ENCODE measurements at regions not wholly inside any gene's neighbourhood (a gene's known extent, or its start where the extent isn't known, plus 50 kb on each side); places are given as distances from the start of the nearest gene placed in this dataset.

DNA sequence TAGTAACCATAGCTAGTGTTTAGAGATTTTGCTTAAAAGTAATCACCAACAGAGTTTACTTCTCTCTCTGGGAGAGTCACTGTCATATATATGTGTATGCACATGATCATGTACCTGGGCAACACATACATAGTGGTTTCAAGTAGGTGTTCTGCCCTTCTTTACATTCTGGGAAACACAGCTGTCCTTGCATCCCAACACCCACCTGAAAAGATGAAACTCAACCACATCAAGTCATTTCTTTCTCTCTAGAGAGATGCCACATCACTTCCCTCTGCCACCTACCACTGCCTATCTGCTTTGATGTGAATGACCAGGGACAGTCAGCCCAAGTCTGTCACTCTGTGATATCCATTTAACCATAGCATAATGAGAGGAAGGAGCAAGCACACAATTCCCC lies 155.8 kb upstream of the GADL1 start:
- DNase-seq (ENCODE audit: low spot score): no peak

- no peak for DNase-seq (ENCODE audit: low spot score)
Observed at GRCh38 chr3:31051226-31051625, 156.8 kb upstream of the GADL1 start.

DNA sequence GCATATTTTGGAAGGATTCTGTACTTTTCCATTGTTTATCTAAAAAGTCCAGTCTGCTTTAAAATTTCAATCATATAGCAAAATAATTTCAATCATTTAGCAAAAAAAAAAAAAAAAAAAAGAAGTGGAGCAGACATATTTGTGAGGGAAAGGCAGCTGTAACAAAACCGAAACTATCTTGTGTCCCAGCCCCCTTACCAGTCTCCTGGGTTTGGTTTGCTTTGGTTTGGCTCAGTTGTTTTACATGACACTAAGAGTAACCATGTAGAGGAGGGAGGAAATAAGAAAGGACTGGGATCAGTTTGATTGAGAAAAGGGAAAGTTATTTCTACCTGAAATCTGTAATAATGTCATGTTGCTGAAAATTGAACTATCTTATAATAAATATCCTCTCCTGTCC lies 158.8 kb upstream of the GADL1 start:
- no peak for DNase-seq (ENCODE audit: low spot score)

DNA sequence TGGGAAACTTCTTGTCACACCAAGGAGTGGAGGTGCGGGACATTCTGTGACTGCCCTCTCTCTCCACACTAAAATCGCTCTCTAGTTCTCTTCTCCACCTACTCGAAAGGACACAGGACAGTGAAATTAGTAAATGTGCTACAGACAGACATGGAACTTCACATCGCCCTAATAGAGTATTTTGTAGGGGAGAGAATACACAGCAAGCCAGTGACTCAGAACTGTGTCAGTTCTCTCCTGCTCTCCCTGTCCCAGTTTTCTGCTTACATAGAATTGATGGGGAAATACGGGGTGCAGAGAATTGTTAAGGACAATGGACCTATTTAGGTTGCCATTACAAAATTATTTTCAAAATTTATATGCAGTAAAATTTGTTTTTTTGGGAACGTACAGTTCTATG lies 159.6 kb upstream of the GADL1 start:
- no peak for DNase-seq (ENCODE audit: low spot score)

DNA sequence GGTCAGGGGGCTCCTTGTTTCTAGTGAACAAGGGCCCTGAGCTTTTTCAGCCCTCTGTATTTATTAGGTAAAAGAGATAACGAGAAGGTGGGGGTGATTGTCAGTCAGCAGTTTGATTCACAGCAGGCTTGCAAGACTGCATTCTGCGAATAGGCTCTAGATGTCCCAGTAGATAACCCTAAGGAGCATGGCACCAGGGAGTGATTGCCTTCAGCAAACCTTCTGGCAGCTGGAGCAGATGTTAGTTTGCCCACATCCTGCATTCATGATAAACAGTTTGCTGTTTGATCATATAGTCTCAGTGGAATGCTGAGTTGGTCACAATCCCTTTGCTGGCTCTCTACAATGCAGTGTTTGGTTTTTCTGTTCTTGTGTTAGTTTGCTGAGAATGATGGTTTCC lies 161.3 kb upstream of the GADL1 start:
- peak; percentile 40 for DNase-seq (ENCODE audit: low spot score)

- DNase-seq (ENCODE audit: low spot score): no peak
Observed at GRCh38 chr3:31057891-31058290, 163.4 kb upstream of the GADL1 start.

DNA sequence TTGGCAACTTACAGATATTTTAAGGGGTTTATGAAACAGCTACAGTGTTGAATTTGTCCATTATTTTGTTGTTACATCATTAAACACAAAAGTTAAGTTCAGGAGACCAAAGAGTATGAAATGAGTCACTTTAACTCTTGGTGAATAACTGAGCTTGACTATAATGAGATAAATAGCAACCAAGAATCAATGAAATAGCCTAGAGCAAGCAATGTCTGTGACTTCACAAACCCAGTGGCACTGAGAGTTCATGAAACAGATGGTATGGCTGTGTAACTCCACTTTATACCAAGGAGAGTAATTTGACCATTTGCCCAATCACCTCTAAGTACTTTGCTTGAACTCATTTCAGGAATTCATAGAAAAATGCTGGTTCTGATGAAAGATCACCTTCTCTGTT lies 169.6 kb upstream of the GADL1 start:
- no peak for DNase-seq (ENCODE audit: low spot score)

- DNase-seq (ENCODE audit: low spot score): no peak
Observed at GRCh38 chr3:31065765-31066164, 171.3 kb upstream of the GADL1 start.

GRCh38 chr3:31067004-31067403 lies 172.5 kb upstream of the GADL1 start:
- peak; percentile 90 for DNase-seq (ENCODE audit: low spot score)

- no peak for DNase-seq (ENCODE audit: low spot score)
Observed at GRCh38 chr3:31075471-31075870, 181.0 kb upstream of the GADL1 start.

GRCh38 chr3:31075876-31076275 lies 181.4 kb upstream of the GADL1 start:
- no peak for DNase-seq (ENCODE audit: low spot score)

DNA sequence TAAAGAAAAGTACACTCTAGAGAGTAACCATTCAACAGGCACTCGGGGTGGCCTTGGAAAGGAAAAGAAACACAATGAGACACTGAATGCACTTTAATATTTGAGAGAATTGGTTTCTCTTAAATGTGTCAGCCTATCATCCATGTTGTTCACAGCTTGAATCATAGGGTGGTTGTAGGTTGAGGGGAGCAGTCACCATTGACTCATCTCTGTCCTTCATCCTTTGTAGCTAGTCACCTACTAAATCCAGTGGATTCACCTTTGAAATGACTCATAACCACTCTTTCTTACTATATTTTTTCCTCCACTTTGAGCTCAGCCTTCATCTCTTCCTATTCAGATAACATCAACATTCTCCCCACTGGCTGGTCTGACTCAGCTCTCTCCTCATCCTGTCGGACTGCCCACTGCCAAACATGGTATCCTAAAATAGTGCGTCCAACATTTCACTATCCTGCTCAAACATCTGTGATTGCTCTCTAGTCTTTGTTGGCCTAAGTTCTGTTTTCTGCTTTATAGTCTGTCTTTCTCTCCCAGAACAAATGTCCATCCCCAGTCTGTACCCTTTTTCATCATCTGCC lies 182.7 kb upstream of the GADL1 start:
- peak; percentile 72 for DNase-seq (ENCODE audit: low spot score)

GRCh38 chr3:31077826-31078225 lies 183.4 kb upstream of the GADL1 start:
- DNase-seq (ENCODE audit: low spot score): no peak

- no peak for DNase-seq (ENCODE audit: low spot score)
Observed at GRCh38 chr3:31079689-31080088, 185.2 kb upstream of the GADL1 start.

DNA sequence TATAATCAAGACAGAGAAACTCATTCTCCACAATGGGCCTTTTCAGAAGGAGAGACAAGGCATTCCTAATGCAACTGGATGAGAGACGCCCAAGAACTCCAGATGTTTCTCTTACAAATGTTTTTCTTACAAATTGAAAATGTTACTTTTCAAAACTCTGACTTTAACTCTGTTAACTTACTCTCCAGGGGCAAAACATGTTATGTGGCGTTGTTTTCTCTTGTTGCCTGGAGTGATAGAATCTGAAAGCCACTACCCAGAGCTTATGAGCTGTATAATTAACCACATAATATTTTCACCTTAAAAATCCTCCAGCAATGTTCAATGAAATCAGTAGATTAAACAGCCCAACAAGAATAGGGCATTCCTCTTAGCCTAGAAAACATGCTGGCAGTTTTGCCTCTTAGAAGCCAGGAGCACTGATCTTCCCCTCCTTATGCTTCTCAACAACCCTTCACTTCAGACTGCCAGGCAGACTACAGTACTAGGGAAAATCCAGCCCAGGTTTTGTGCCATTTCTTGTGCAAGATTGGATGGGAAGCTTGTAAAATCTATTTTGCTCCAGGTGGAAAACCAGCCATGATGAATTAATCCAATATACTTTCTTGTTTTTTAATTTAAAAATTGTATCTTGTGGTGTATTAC lies 186.7 kb upstream of the GADL1 start:
- DNase-seq (ENCODE audit: low spot score): no peak

DNA sequence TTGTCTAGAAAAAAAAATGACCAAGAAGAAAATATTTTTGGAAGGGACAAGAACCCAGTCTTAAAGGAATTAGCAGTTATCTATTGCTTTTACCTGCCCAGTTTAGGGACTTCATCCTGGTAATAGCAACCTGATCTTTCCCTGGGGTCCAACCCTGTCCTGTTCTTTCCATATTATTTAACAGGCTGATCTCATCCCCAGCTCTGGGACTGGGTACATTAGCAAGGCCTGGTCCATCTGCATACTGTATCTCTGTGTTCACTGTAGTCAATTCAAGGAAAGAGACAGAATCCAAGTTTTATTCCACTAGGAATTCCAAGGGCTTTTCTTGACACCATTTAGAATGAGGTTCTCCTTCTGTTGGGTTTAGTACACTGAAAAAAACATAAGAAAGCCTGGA lies 191.7 kb upstream of the GADL1 start:
- DNase-seq (ENCODE audit: low spot score): no peak

- no peak for DNase-seq (ENCODE audit: low spot score)
Observed at GRCh38 chr3:31086698-31087097, 192.2 kb upstream of the GADL1 start.

DNA sequence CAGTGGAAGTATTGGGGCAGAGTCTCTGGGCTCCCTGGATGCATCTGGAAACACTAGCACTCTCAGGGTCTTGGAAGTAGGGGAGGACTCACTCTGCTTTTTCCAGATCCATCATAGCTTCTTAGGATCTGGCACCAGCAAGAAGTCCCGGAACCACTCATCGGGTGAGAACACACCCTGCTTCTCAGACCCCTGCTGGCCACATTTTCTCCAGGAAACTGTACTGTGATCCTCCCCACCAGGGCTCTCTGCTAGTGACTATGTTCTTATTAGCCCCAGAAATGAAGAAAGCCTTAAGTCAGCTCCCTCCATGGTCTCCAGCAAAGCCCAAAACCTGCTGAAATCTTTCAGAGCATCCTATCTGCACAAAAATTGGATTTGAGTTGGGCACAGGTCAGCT lies 197.3 kb upstream of the GADL1 start:
- DNase-seq (ENCODE audit: low spot score): no peak

- DNase-seq (ENCODE audit: low spot score): peak; percentile 11
Observed at GRCh38 chr3:31092748-31093589, 198.5 kb upstream of the GADL1 start.

DNA sequence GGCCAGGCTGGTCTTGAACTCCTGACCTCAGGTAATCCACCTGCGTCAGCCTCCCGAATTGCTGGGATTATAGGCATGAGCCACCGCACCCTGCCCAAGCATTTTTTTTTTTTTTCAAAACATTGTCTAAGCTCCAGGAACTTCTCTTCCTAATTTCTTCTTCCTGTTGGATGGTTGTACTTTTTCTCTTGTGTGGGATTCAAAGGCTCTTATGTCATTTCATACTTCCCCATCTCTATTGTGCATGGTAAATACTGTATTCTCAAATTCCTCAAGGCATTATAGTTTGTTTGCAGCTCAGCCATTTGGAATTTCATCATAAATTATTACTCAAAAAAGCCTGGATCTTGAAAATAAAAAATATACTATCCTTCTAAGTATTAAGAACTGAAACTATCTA lies 199.1 kb upstream of the GADL1 start:
- DNase-seq (ENCODE audit: low spot score): no peak

DNA sequence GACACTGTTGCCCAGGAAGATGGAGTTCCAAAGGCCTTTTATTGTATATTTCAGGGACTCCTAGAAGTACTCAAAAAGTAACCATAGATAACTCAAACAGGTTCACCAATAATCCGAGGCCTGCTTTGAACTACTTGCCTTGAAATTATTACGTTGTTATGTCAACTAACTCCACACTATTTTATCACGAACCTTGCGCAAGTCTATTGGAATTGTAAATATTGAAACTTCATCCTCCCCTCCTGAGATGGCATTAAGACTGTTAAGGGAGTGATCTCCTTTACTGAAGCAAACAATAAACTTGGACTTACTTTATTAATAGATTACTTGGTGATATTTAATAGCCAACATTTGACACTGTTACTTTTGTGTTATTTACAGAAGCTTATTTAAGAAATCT lies 199.6 kb upstream of the GADL1 start:
- no peak for DNase-seq (ENCODE audit: low spot score)

DNA sequence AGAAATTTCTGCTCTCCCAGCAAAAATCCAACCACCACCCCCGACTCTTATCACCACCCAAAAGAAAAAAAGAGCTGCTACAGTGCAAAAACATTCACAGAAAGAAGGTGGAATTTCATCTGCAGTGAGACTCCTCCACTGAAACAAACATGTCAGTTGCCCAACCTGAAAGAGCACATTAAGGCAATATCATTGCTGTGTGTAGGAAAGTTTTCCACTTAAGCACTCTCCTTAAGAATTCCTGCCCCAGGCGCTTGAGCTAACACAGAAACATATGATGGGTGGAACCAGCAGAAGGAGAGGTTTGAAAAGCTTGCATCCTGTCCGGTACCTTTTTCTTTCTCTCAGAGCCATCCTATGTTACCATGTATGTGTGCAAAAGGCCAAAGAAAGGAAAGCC lies 200.8 kb upstream of the GADL1 start:
- DNase-seq (ENCODE audit: low spot score): no peak

Data from H4 (cell line).